A673 (cell line): ENCODE measurements at regions not wholly inside any gene's neighbourhood (a gene's known extent, or its start where the extent isn't known, plus 50 kb on each side); places are given as distances from the start of the nearest gene placed in this dataset.

Source experiments
- CTCF ChIP-seq: fragments of 300-800, 200-600 bp; sonication (generic); conservative IDR thresholded peaks from 2 replicates; pipeline ENCODE4 v1.5.1; 2017; ENCODE audit warnings: low read depth, mild to moderate bottlenecking, antibody characterized with exemption, low read length, moderate library complexity, mixed read lengths
- EZH2 ChIP-seq: fragments of 200-600 bp; sonication (generic); IDR thresholded peaks from 2 replicates; pipeline ENCODE4 v1.6.1; 2017; ENCODE audit warnings: borderline replicate concordance, low read depth, mild to moderate bottlenecking, mixed read lengths, antibody characterized with exemption, low read length; ENCODE audit not compliant: poor library complexity, severe bottlenecking

- no peak for TF ChIP-seq EZH2
- TF ChIP-seq CTCF, result no peak
Observed at GRCh38 chr3:151971814-151972579, 98.6 kb downstream of the SUCNR1 start.
